Osteocyte (in vitro differentiated cells): ENCODE measurements at regions not wholly inside any gene's neighbourhood (a gene's known extent, or its start where the extent isn't known, plus 50 kb on each side); places are given as distances from the start of the nearest gene placed in this dataset.

ENCODE experiments used
- DNase-seq: peaks from one replicate; pipeline ENCODE4 v3.0.0; 2021; ENCODE audit warnings: mixed read lengths; ENCODE audit not compliant: unreplicated experiment; ENCODE audit errors: extremely low spot score
- H3K27ac Mint-ChIP-seq: one replicate; pipeline ENCODE4 v1.8.0; 2021; ENCODE audit warnings: mild to moderate bottlenecking, mixed read lengths; ENCODE audit not compliant: unreplicated experiment
- H3K27me3 Mint-ChIP-seq: one replicate; pipeline ENCODE4 v1.8.0; 2021; ENCODE audit warnings: mixed read lengths; ENCODE audit not compliant: unreplicated experiment
- H3K36me3 Mint-ChIP-seq: one replicate; pipeline ENCODE4 v1.8.0; 2021; ENCODE audit warnings: mixed read lengths; ENCODE audit not compliant: unreplicated experiment
- H3K4me1 Mint-ChIP-seq: one replicate; pipeline ENCODE4 v1.8.0; 2021; ENCODE audit warnings: mixed read lengths; ENCODE audit not compliant: unreplicated experiment
- H3K4me3 Mint-ChIP-seq: one replicate; pipeline ENCODE4 v1.8.0; 2021; ENCODE audit warnings: mild to moderate bottlenecking, moderate library complexity, mixed read lengths; ENCODE audit not compliant: unreplicated experiment
- H3K9me3 Mint-ChIP-seq: one replicate; pipeline ENCODE4 v1.8.0; 2021; ENCODE audit warnings: mixed read lengths; ENCODE audit not compliant: unreplicated experiment
- CTCF ChIP-seq: fragments of 200-600 bp; sonication (generic); IDR thresholded peaks from 2 replicates; pipeline ENCODE4 v1.5.0; 2021; ENCODE audit warnings: antibody characterized with exemption, mild to moderate bottlenecking, moderate library complexity

GRCh38 chr2:54371460-54372065 is 84.6 kb upstream of the SPTBN1 start:
- Mint-ChIP-seq H3K27ac (no peak overlapping the region), H3K4me3 (no peak overlapping the region), H3K36me3 (no peaks in the 10 kb centered on the region), H3K9me3 (peaks cover 6% of the 10 kb centered on the region), H3K4me1 (peaks cover 23% of the 10 kb centered on the region), H3K27me3 (peaks cover 24% of the 10 kb centered on the region)
- DNase-seq = no peak
- no peak for TF ChIP-seq CTCF

- no peak overlapping the region for H3K4me3 Mint-ChIP-seq
- peaks cover 28% of the 10 kb centered on the region for H3K27me3 Mint-ChIP-seq
- no peak overlapping the region for H3K27ac Mint-ChIP-seq
- no peak for TF ChIP-seq CTCF
- H3K36me3 Mint-ChIP-seq = no peaks in the 10 kb centered on the region
- H3K9me3 Mint-ChIP-seq = no peaks in the 10 kb centered on the region
- H3K4me1 Mint-ChIP-seq = peaks cover 23% of the 10 kb centered on the region
- DNase-seq = no peak
These were observed 83.8 kb upstream of the SPTBN1 start for GRCh38 chr2:54372361-54372760.

- peaks cover 23% of the 10 kb centered on the region for H3K4me1 Mint-ChIP-seq
- TF ChIP-seq CTCF = no peak
- peaks cover 38% of the 10 kb centered on the region for H3K27me3 Mint-ChIP-seq
- DNase-seq = no peak
- H3K9me3 Mint-ChIP-seq = no peaks in the 10 kb centered on the region
- H3K27ac Mint-ChIP-seq = no peak overlapping the region
- H3K36me3 Mint-ChIP-seq = no peaks in the 10 kb centered on the region
- no peak overlapping the region for H3K4me3 Mint-ChIP-seq
These were observed 82.3 kb upstream of the SPTBN1 start for GRCh38 chr2:54373855-54374254.

GRCh38 chr2:54374591-54375364 is 81.3 kb upstream of the SPTBN1 start:
- no peak for TF ChIP-seq CTCF
- no peak overlapping the region for H3K4me3 Mint-ChIP-seq
- H3K36me3 Mint-ChIP-seq = no peaks in the 10 kb centered on the region
- no peaks in the 10 kb centered on the region for H3K9me3 Mint-ChIP-seq
- no peak overlapping the region for H3K27ac Mint-ChIP-seq
- peaks cover 23% of the 10 kb centered on the region for H3K4me1 Mint-ChIP-seq
- no peak for DNase-seq
- peaks cover 38% of the 10 kb centered on the region for H3K27me3 Mint-ChIP-seq

GRCh38 chr2:54377451-54377850 is 78.7 kb upstream of the SPTBN1 start:
- Mint-ChIP-seq H3K36me3 (no peaks in the 10 kb centered on the region), H3K4me1 (peaks cover 2% of the 10 kb centered on the region), H3K27me3 (peaks cover 43% of the 10 kb centered on the region), H3K4me3 (no peak overlapping the region), H3K9me3 (no peaks in the 10 kb centered on the region), H3K27ac (no peak overlapping the region)
- no peak for DNase-seq
- TF ChIP-seq CTCF = no peak
